CD4-positive, alpha-beta T cell treated with Interleukin-17A for 1 hour (primary cell): ENCODE measurements at regions not wholly inside any gene's neighbourhood (a gene's known extent, or its start where the extent isn't known, plus 50 kb on each side); places are given as distances from the start of the nearest gene placed in this dataset.

Source experiments
- DNase-seq: peaks from one replicate; pipeline ENCODE4 v3.0.0-alpha.2; 2020

- DNase-seq: no peak
These were observed 123.7 kb downstream of the CBLL2 start for GRCh38 chrX:22396408-22396807.

- no peak for DNase-seq
These were observed 124.9 kb downstream of the CBLL2 start for GRCh38 chrX:22397566-22397965.

- DNase-seq: no peak
These were observed 126.9 kb downstream of the CBLL2 start for GRCh38 chrX:22399437-22400192.

GRCh38 chrX:22404297-22404696 lies 131.6 kb downstream of the CBLL2 start:
- no peak for DNase-seq

- DNase-seq: no peak
These were observed 133.6 kb downstream of the CBLL2 start for GRCh38 chrX:22406201-22406737.

GRCh38 chrX:22409418-22409817 lies 136.7 kb downstream of the CBLL2 start:
- DNase-seq: no peak

GRCh38 chrX:22424122-22424915 lies 151.6 kb downstream of the CBLL2 start:
- no peak for DNase-seq

GRCh38 chrX:22424919-22425318 lies 152.2 kb downstream of the CBLL2 start:
- DNase-seq: no peak

GRCh38 chrX:22429704-22430103 lies 157.0 kb downstream of the CBLL2 start:
- no peak for DNase-seq

GRCh38 chrX:22430701-22431100 lies 158.0 kb downstream of the CBLL2 start:
- DNase-seq: no peak

GRCh38 chrX:22433292-22434070 lies 160.8 kb downstream of the CBLL2 start:
- DNase-seq: no peak

GRCh38 chrX:22445880-22446279 lies 173.2 kb downstream of the CBLL2 start:
- no peak for DNase-seq

- no peak for DNase-seq
These were observed 190.2 kb downstream of the CBLL2 start for GRCh38 chrX:22462959-22463358.

GRCh38 chrX:22467571-22467970 lies 194.9 kb downstream of the CBLL2 start:
- no peak for DNase-seq

- no peak for DNase-seq
These were observed 208.7 kb downstream of the CBLL2 start for GRCh38 chrX:22481436-22481835.

- no peak for DNase-seq
These were observed 213.6 kb downstream of the CBLL2 start for GRCh38 chrX:22486296-22486695.

GRCh38 chrX:22516893-22517292 lies 244.2 kb downstream of the CBLL2 start:
- DNase-seq: no peak

- DNase-seq: no peak
These were observed 247.6 kb downstream of the CBLL2 start for GRCh38 chrX:22520128-22520828.

GRCh38 chrX:22526339-22526738 lies 253.6 kb downstream of the CBLL2 start:
- DNase-seq: no peak

GRCh38 chrX:22527302-22527701 lies 254.6 kb downstream of the CBLL2 start:
- DNase-seq: no peak

- no peak for DNase-seq
These were observed 261.2 kb downstream of the CBLL2 start for GRCh38 chrX:22533898-22534297.

- DNase-seq: no peak
These were observed 261.9 kb downstream of the CBLL2 start for GRCh38 chrX:22534643-22535042.
